HL-60 (cell line): ENCODE measurements at regions not wholly inside any gene's neighbourhood (a gene's known extent, or its start where the extent isn't known, plus 50 kb on each side); places are given as distances from the start of the nearest gene placed in this dataset.

Experiments used
- DNase-seq, 2 experiments: peaks; one replicate each; pipeline ENCODE4 v3.0.0-alpha.2; 2010 to 2020; ENCODE audit warnings: low read depth in 1 of 2, low spot score in 1 of 2
- H3K27ac ChIP-seq: fragments of 250-450 bp; sonication (Bioruptor Pico); replicated peaks from 2 replicates; pipeline ENCODE4 v1.5.1; 2020; ENCODE audit warnings: mild to moderate bottlenecking, moderate library complexity
- H3K27me3 ChIP-seq: fragments of 250-450 bp; sonication (Bioruptor Pico); 2 replicates; pipeline ENCODE4 v1.5.1; 2021; ENCODE audit warnings: mild to moderate bottlenecking, moderate library complexity; ENCODE audit not compliant: insufficient read depth, poor library complexity, severe bottlenecking
- H3K4me3 ChIP-seq: replicated peaks from 2 replicates; pipeline ENCODE4 v1.5.1; 2011; ENCODE audit warnings: mild to moderate bottlenecking, control low read depth, low read length; ENCODE audit not compliant: insufficient read depth
- GABPA ChIP-seq: IDR thresholded peaks from 2 replicates; pipeline ENCODE4 v1.6.1; 2012; ENCODE audit warnings: low read depth
- POLR2AphosphoS5 ChIP-seq: IDR thresholded peaks from 2 replicates; pipeline ENCODE4 v1.6.1; 2012; ENCODE audit warnings: low read depth
- SPI1 ChIP-seq: IDR thresholded peaks from 2 replicates; pipeline ENCODE4 v1.6.1; 2012; ENCODE audit warnings: low read depth, mild to moderate bottlenecking, borderline replicate concordance
- TF ChIP-seq, protein P1 (sequence below): IDR thresholded peaks from 2 replicates; pipeline ENCODE4 v1.6.1; 2012; ENCODE audit warnings: low read depth; ENCODE audit not compliant: insufficient replicate concordance
- TF ChIP-seq, protein P2 (sequence below): IDR thresholded peaks from one replicate; pipeline ENCODE4 v1.5.1; 2011; ENCODE audit warnings: low read length, control low read depth, inconsistent platforms; ENCODE audit not compliant: insufficient read depth

DNA sequence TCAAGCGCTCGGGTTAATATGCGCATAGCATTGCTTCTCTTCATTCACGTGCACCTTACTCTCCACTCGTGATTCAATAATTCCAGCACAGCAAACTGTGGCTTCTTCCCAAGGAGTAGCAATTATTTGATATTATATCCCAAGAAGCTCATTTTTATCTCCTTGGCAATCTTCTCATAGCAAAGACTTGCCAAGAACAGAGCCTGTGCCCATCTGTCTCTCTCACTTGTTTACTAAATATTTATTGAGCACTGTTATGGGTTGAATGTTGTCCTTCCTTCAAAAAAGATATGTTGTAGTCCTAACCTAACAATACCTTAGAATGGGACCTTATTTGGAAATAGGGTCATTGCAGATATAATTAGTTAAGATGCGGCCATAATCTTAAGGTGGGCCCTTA lies 233.7 kb downstream of the TFCP2L1 start:
- DNase-seq: no peak
- TF ChIP-seq SPI1 (no peak), GABPA (no peak), POLR2AphosphoS5 (no peak)
- TF ChIP-seq, protein P1, sequence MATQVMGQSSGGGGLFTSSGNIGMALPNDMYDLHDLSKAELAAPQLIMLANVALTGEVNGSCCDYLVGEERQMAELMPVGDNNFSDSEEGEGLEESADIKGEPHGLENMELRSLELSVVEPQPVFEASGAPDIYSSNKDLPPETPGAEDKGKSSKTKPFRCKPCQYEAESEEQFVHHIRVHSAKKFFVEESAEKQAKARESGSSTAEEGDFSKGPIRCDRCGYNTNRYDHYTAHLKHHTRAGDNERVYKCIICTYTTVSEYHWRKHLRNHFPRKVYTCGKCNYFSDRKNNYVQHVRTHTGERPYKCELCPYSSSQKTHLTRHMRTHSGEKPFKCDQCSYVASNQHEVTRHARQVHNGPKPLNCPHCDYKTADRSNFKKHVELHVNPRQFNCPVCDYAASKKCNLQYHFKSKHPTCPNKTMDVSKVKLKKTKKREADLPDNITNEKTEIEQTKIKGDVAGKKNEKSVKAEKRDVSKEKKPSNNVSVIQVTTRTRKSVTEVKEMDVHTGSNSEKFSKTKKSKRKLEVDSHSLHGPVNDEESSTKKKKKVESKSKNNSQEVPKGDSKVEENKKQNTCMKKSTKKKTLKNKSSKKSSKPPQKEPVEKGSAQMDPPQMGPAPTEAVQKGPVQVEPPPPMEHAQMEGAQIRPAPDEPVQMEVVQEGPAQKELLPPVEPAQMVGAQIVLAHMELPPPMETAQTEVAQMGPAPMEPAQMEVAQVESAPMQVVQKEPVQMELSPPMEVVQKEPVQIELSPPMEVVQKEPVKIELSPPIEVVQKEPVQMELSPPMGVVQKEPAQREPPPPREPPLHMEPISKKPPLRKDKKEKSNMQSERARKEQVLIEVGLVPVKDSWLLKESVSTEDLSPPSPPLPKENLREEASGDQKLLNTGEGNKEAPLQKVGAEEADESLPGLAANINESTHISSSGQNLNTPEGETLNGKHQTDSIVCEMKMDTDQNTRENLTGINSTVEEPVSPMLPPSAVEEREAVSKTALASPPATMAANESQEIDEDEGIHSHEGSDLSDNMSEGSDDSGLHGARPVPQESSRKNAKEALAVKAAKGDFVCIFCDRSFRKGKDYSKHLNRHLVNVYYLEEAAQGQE: no peak
- TF ChIP-seq, protein P2, sequence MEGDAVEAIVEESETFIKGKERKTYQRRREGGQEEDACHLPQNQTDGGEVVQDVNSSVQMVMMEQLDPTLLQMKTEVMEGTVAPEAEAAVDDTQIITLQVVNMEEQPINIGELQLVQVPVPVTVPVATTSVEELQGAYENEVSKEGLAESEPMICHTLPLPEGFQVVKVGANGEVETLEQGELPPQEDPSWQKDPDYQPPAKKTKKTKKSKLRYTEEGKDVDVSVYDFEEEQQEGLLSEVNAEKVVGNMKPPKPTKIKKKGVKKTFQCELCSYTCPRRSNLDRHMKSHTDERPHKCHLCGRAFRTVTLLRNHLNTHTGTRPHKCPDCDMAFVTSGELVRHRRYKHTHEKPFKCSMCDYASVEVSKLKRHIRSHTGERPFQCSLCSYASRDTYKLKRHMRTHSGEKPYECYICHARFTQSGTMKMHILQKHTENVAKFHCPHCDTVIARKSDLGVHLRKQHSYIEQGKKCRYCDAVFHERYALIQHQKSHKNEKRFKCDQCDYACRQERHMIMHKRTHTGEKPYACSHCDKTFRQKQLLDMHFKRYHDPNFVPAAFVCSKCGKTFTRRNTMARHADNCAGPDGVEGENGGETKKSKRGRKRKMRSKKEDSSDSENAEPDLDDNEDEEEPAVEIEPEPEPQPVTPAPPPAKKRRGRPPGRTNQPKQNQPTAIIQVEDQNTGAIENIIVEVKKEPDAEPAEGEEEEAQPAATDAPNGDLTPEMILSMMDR: no peak
- Histone ChIP-seq H3K27me3 (no peaks in the 10 kb centered on the region), H3K4me3 (no peak overlapping the region), H3K27ac (no peak overlapping the region)

DNA sequence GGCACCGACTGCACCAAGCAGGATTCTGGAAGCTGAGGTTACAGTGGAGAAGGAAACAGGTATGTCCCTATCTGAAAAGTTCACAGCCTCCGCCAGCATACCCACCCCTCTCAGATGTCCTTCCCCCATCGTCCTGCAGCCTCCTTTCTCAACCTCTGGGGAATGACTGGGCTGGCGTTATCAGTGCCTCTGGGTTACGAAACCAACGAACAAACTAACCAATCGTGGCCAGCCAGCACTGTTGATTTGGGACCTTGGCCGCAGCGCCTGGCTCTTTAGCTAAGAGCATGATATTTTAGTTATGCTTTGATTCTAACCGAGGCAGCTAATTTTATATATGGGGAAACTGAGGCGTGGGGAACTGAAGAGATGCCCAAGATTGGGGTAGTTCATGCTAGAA lies 233.0 kb downstream of the TFCP2L1 start:
- no peak overlapping the region for H3K27ac ChIP-seq
- TF ChIP-seq, protein P2: no peak
- TF ChIP-seq, protein P1: no peak
- no peak for TF ChIP-seq GABPA
- TF ChIP-seq SPI1: no peak
- TF ChIP-seq POLR2AphosphoS5: no peak
- DNase-seq: no peak
- no peak overlapping the region for H3K4me3 ChIP-seq
- no peaks in the 10 kb centered on the region for H3K27me3 ChIP-seq

DNA sequence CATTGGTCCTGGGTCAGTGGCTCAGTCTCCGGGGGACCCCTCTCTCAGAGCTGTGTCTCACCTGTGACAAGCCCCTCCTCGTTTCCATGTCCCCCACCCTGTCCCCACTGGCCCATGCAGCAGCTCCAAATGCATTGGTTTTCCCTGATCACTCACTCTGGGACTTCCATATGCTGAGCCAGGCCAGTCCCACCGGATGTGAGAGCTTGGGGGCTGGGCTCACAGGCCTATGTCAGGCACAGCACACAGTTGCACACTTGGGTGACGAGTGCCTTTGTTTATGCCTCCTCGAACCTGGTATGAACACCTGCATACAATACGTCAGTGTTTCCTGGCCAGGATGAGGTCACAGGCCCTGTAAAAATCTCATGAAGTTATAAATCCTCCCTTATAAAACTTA lies 232.5 kb downstream of the TFCP2L1 start:
- no peaks in the 10 kb centered on the region for H3K27me3 ChIP-seq
- no peak overlapping the region for H3K4me3 ChIP-seq
- DNase-seq: no peak
- H3K27ac ChIP-seq: no peak overlapping the region
- TF ChIP-seq POLR2AphosphoS5 (no peak), SPI1 (no peak), GABPA (no peak)
- TF ChIP-seq, protein P1: no peak
- TF ChIP-seq, protein P2: no peak
